GM21786 (cell line): ENCODE measurements at regions not wholly inside any gene's neighbourhood (a gene's known extent, or its start where the extent isn't known, plus 50 kb on each side); places are given as distances from the start of the nearest gene placed in this dataset.

Experiments
- ATAC-seq: cut with Tn5 transposase; IDR thresholded peaks from one replicate; pipeline ENCODE4 v1.9.1; 2021; ENCODE audit not compliant: unreplicated experiment

DNA sequence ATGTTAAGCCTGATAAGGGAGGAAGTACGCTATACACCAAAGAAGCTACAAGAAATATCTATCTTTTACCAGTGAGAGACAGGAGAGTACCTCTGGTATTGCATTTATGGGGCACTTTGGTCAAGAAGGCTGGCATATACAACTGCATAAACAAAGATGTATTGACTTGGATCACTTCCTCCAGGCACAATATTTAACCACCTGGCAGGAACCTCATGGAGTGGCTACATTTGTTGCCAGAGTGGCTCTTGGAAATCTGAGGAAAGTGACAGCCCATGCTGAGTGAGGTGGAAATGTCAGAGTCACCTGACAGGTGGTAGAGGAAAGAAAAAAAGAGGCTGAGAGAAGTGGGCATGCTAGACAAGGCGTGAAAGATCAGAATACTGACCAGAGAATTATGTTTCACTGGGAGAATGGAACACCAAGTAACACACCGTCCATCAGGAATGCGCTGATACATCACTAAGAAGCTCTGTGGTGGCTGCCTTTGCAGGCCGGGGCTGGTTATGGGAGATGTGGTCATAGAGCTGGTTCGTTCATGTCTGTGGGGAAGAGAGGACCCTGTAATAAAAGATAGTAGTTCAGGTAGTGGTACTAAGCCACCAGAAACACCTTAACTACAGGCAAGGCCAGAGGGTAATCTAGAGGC is 61.4 kb upstream of the UFL1 start:
- ATAC-seq = no peak

GRCh38 chr6:96465321-96465903 is 56.2 kb upstream of the UFL1 start:
- ATAC-seq = no peak

DNA sequence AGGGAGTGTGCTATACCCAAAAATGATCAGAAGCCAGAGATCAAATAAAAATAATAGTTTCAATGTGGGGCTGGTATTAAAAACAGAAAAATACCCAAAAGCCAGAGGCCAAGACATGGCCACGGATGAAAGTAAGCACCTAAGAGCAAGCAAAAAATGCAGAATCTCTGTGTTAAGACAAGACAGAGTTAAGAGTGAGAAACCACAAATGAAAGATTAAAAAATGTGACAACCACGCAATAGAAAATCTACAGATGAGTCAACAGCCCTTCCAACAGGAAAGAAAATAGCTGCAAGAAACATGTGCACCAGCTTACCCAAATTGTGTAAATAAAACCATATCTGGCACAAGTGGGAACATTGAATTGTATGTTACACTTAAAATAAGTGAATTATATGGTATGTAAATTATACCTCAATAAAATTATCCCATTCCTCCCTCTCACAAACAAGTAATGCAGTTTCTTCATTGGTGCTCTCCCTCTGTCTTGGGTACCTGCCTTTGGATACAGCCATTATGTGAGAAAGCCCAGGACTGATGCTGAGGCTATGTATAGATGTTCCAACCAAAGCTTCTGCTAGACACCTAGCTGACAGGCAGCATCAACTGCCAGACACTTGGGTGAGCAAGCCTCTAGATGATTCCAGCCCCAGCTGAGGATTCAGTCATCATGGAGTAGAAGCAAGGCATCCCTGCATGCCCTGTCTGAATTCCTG is 55.3 kb upstream of the UFL1 start:
- ATAC-seq = peak; percentile 66

- no peak for ATAC-seq
These were observed 53.8 kb upstream of the UFL1 start for GRCh38 chr6:96467814-96468213.

DNA sequence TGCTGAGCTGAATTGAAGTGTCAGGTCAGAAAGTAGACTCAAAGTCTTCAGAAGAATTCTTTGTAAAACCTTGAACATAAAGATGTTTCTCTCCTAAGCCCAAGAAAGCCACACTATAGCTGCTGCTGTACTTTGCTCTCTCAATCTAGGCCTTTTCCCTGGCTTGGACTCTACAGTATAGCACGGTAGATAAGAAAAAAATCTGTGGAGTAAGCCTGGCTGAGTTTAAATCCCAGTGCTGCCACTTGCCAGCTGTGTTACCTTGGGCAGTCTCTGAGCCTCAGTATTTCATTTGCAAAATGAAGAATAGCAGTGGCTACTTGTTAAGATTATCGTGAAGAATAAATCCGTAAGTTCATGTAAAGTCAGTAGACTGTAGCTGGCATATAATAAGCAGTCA is 53.3 kb upstream of the UFL1 start:
- no peak for ATAC-seq

DNA sequence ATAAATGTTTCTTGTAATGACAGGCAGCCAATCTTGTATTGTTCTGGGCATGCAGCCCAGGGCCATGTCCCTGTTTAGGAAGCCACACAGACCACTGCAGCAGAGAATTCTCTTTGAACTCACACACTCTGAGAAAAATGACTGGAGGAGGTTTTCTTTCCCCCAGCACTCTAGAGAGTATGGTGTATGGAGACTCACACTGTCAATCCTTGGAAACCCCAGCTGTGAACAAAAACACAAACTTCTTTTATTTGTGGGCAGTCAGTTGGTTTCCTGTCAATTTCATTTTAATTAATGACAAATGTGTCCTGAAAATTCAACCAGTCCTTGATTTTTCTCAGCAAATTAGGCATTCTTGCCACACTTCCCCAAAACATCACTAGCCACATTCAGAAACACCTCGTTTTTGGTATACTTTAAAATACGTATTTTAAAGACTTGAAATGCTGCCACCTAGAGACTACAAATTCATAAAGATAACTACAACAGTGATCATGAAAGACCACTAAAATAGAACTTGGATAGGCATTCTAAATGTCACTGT is 52.9 kb upstream of the UFL1 start:
- no peak for ATAC-seq

DNA sequence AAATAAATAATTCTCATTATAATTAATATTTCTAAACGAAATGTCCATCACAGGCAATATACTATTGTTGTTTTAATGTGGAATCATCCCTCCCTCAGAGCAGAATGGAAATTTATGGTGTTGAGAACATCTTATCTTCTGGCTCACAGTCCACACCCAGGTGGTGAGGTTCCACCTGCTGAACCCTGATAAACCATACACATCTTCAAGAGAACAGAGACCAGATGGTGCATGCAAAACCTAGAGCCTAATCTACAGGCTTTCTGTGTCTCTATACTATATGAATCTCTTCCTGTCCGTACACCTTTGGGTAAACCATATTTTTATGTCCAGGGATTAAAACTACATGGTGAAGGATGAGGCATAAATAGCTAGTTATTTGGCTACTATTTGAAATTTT is 52.3 kb upstream of the UFL1 start:
- ATAC-seq = no peak

DNA sequence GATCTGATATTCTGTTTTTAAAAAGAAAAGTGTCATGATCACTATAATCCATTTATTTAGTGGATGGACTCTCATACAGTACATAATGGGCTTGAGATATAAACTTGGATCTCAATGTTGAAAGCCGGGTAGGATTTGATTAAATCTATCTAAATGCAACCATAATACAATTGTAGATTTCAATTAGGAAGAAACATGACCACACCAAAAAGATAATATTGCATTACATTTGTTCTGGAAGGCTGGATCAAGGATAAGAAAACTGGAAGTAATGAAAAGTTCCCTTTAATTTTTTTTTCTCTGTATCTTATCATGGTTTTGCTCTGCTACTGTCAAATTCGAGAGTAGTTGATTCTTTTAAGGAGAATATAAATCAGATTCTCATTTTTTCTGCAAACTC is 51.3 kb upstream of the UFL1 start:
- ATAC-seq = no peak
